ENCODE measurements at regions not wholly inside any gene's neighbourhood (a gene's known extent, or its start where the extent isn't known, plus 50 kb on each side); places are given as distances from the start of the nearest gene placed in this dataset.

DNA sequence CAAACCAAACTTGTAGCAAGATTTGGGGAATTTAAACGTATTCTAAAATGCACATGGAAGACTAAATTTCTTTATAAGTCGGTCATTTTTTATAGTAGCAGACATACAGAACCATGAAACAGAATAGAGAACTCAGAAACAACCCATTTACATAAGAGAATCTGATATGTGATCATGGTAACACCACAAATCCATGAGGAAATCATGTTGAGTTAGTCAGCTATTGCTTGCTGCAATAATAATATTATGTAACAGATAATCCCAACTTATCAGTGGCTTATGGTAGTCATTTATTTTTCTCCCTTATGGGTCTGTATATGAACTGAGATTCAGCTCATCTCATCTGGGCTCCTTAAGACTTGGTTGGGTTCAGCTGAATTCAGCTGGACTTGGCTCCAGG lies 103.4 kb upstream of the SERTAD2 start:
- no peak for TF ChIP-seq CREB1 (IDR thresholded peaks at IDR 0.05; ENCODE audit: low read depth)
- no peak for TF ChIP-seq ZBTB7A (IDR thresholded peaks at IDR 0.05; ENCODE audit: low read depth)
- no peak for TF ChIP-seq TAF1 (IDR thresholded peaks at IDR 0.05; ENCODE audit: low read depth)

DNA sequence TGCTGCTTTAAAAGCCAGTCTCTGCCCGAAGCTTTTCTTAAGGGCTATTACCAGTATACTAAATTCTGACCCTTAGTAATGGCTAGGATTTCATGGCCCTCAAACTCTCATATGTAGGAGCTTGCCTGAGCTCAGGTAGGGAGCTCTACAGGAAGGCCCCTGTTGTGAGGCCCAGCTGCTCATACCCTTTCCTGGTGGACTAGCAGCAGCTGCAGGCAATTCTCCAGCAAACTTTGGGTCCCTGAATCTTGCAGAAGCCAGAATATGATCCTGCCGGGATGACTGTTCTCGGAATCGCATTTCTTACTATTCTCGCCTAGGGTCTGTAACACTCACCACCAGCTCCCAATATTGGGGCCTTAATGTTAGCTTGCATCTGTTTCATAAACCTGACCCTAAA lies 106.4 kb upstream of the SERTAD2 start:
- TF ChIP-seq TAF1 (IDR thresholded peaks at IDR 0.05; ENCODE audit: low read depth) (no peak), RAD21 (IDR thresholded peaks at IDR 0.05; ENCODE audit: low read depth) (no peak), FOXM1 (IDR thresholded peaks at IDR 0.05; ENCODE audit: borderline replicate concordance, low read depth) (no peak), EP300 (IDR thresholded peaks at IDR 0.05; ENCODE audit: borderline replicate concordance) (no peak), TCF12 (IDR thresholded peaks at IDR 0.05; ENCODE audit: low read depth) (no peak), TEAD4 (IDR thresholded peaks at IDR 0.05) (no peak), NFIC (IDR thresholded peaks at IDR 0.05) (no peak), CEBPB (IDR thresholded peaks at IDR 0.05) (no peak), CREB1 (IDR thresholded peaks at IDR 0.05; ENCODE audit: low read depth) (no peak), YY1 (IDR thresholded peaks at IDR 0.05; ENCODE audit: low read depth) (no peak), EGR1 (IDR thresholded peaks at IDR 0.05) (no peak), ZBTB7A (IDR thresholded peaks at IDR 0.05; ENCODE audit: low read depth) (no peak)
- TF ChIP-seq, protein P1, sequence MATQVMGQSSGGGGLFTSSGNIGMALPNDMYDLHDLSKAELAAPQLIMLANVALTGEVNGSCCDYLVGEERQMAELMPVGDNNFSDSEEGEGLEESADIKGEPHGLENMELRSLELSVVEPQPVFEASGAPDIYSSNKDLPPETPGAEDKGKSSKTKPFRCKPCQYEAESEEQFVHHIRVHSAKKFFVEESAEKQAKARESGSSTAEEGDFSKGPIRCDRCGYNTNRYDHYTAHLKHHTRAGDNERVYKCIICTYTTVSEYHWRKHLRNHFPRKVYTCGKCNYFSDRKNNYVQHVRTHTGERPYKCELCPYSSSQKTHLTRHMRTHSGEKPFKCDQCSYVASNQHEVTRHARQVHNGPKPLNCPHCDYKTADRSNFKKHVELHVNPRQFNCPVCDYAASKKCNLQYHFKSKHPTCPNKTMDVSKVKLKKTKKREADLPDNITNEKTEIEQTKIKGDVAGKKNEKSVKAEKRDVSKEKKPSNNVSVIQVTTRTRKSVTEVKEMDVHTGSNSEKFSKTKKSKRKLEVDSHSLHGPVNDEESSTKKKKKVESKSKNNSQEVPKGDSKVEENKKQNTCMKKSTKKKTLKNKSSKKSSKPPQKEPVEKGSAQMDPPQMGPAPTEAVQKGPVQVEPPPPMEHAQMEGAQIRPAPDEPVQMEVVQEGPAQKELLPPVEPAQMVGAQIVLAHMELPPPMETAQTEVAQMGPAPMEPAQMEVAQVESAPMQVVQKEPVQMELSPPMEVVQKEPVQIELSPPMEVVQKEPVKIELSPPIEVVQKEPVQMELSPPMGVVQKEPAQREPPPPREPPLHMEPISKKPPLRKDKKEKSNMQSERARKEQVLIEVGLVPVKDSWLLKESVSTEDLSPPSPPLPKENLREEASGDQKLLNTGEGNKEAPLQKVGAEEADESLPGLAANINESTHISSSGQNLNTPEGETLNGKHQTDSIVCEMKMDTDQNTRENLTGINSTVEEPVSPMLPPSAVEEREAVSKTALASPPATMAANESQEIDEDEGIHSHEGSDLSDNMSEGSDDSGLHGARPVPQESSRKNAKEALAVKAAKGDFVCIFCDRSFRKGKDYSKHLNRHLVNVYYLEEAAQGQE (IDR thresholded peaks at IDR 0.05; ENCODE audit: low read depth) = no peak
- TF ChIP-seq, protein P2, sequence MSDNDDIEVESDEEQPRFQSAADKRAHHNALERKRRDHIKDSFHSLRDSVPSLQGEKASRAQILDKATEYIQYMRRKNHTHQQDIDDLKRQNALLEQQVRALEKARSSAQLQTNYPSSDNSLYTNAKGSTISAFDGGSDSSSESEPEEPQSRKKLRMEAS (IDR thresholded peaks at IDR 0.05) = no peak
- TF ChIP-seq, protein P3, sequence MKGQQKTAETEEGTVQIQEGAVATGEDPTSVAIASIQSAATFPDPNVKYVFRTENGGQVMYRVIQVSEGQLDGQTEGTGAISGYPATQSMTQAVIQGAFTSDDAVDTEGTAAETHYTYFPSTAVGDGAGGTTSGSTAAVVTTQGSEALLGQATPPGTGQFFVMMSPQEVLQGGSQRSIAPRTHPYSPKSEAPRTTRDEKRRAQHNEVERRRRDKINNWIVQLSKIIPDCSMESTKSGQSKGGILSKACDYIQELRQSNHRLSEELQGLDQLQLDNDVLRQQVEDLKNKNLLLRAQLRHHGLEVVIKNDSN (IDR thresholded peaks at IDR 0.05) = no peak

DNA sequence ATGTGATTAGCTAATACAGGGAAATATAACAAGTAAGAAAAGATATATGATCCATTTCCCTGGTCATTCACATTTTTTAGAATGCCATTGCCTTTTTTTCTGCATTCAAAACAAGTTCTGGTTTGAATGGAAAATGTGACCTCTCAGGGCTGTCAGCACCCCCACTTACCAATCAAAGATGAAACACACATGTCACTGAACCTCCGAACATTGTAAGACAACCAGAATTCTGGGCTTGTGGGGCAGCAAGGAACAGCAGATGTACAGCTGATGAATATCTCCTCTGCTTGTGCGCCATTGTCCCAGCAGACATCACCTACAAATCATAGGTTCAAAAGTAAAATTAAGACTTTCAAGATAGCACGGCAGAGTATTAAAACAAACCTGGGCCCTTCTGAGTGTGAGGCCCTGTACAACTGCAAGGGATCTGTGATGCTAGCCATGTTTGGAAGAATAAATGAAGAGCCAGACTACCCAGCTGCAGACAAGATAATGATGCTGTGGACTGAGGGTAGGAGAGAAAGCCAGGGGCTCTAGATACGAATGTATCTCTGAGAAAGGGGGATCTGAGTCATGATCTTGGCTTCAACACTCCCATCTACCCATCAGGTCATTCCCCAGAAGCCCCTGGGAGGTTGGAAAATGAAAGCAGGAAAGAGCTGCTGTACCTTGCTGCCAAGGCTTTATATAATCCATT lies 108.7 kb upstream of the SERTAD2 start:
- TF ChIP-seq RAD21 (IDR thresholded peaks at IDR 0.05; ENCODE audit: low read depth) (no peak), TCF12 (IDR thresholded peaks at IDR 0.05; ENCODE audit: low read depth) (no peak), CEBPB (IDR thresholded peaks at IDR 0.05) (no peak), TEAD4 (IDR thresholded peaks at IDR 0.05) (no peak), EGR1 (IDR thresholded peaks at IDR 0.05) (no peak), EP300 (IDR thresholded peaks at IDR 0.05; ENCODE audit: borderline replicate concordance) (no peak), FOXM1 (IDR thresholded peaks at IDR 0.05; ENCODE audit: borderline replicate concordance, low read depth) (no peak), ZBTB7A (IDR thresholded peaks at IDR 0.05; ENCODE audit: low read depth) (no peak), CREB1 (IDR thresholded peaks at IDR 0.05; ENCODE audit: low read depth) (no peak), NFIC (IDR thresholded peaks at IDR 0.05) (no peak), YY1 (IDR thresholded peaks at IDR 0.05; ENCODE audit: low read depth) (no peak)
- TF ChIP-seq, protein P3 (IDR thresholded peaks at IDR 0.05) = no peak
- TF ChIP-seq, protein P1 (IDR thresholded peaks at IDR 0.05; ENCODE audit: low read depth) = no peak

DNA sequence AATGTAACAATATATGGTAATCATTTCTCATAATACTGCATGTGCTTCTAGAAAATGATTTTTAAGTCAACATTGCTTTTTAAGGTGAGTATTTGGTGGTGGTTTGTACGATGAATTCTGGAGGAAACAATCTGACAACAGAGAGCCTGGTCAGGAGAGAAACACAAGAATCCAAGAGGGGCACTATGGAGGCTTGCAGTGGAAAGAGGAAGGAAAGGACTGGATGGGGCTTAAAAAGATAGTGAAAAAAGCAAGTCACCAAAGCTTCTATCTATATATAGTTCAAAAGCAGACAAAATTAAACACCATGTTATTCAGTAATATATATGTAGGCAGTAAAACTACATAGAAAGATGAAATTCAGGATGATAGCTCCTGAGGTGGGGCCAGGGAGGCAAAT lies 109.4 kb upstream of the SERTAD2 start:
- TF ChIP-seq TAF1 (IDR thresholded peaks at IDR 0.05; ENCODE audit: low read depth) (no peak), FOXM1 (IDR thresholded peaks at IDR 0.05; ENCODE audit: borderline replicate concordance, low read depth) (no peak), TEAD4 (IDR thresholded peaks at IDR 0.05) (no peak), ZBTB7A (IDR thresholded peaks at IDR 0.05; ENCODE audit: low read depth) (no peak), EGR1 (IDR thresholded peaks at IDR 0.05) (no peak), EP300 (IDR thresholded peaks at IDR 0.05; ENCODE audit: borderline replicate concordance) (no peak), CREB1 (IDR thresholded peaks at IDR 0.05; ENCODE audit: low read depth) (no peak), CEBPB (IDR thresholded peaks at IDR 0.05) (no peak), YY1 (IDR thresholded peaks at IDR 0.05; ENCODE audit: low read depth) (no peak), NFIC (IDR thresholded peaks at IDR 0.05) (no peak), RAD21 (IDR thresholded peaks at IDR 0.05; ENCODE audit: low read depth) (no peak), TCF12 (IDR thresholded peaks at IDR 0.05; ENCODE audit: low read depth) (no peak)
- TF ChIP-seq, protein P3 (IDR thresholded peaks at IDR 0.05) = no peak
- TF ChIP-seq, protein P2 (IDR thresholded peaks at IDR 0.05) = no peak
- TF ChIP-seq, protein P1 (IDR thresholded peaks at IDR 0.05; ENCODE audit: low read depth) = no peak

Measured in Ishikawa (cell line).